Adrenal gland (tissue), 5 donors: ENCODE measurements at regions not wholly inside any gene's neighbourhood (a gene's known extent, or its start where the extent isn't known, plus 50 kb on each side); places are given as distances from the start of the nearest gene placed in this dataset.

Experiments used
- CTCF ChIP-seq, 6 experiments: fragments of 450-650 bp in 4 of 6; fragments of 200-600 bp in 2 of 6; sonication (generic) in 1 of 6; IDR thresholded peaks; 1 replicate in 5 of 6; 2 replicates in 1 of 6; pipeline versions ENCODE4 v1.5.1 to v1.8.0; 2016 to 2021; ENCODE audit warnings: antibody characterized with exemption in 6 of 6, mild to moderate bottlenecking in 2 of 6, moderate library complexity in 1 of 6
- POLR2A ChIP-seq, 2 donors: fragments of 450-650 bp; IDR thresholded peaks; one replicate each; pipeline ENCODE4 v1.6.1; 2017; ENCODE audit warnings: antibody characterized with exemption in 2 of 2, mild to moderate bottlenecking in 2 of 2, moderate library complexity in 1 of 2
- donor health status: DM: no; HTN: no; CAD: no.

GRCh38 chr14:42140001-42140400, 533.3 kb downstream of the LRFN5 start:
- TF ChIP-seq CTCF (IDR thresholded peaks at IDR 0.05) (no peak), POLR2A (IDR thresholded peaks at IDR 0.05) (no peak)
